Fibroblast of peridontal ligament (primary cell): ENCODE measurements at regions not wholly inside any gene's neighbourhood (a gene's known extent, or its start where the extent isn't known, plus 50 kb on each side); places are given as distances from the start of the nearest gene placed in this dataset.
"Not testable (repeated sequence)": the region's sequence is repeated elsewhere in the genome, so short reads cannot be mapped to it uniquely, and the experiment has no call there.

Experiments
- DNase-seq: peaks from one replicate; pipeline ENCODE4 v3.0.0-alpha.2; 2010; ENCODE audit errors: extremely low read depth

- no peak for DNase-seq
These were observed 1258.0 kb upstream of the IGFBP7 start for GRCh38 chr4:58368221-58368620.

GRCh38 chr4:58360354-58361133 lies 1250.4 kb upstream of the IGFBP7 start:
- no peak for DNase-seq

- DNase-seq, result no peak
These were observed 1249.4 kb upstream of the IGFBP7 start for GRCh38 chr4:58359590-58359989.

- no peak for DNase-seq
These were observed 1247.8 kb upstream of the IGFBP7 start for GRCh38 chr4:58357947-58358346.

- no peak for DNase-seq
These were observed 1214.9 kb upstream of the IGFBP7 start for GRCh38 chr4:58325070-58325469.

- no peak for DNase-seq
These were observed 1203.3 kb upstream of the IGFBP7 start for GRCh38 chr4:58313444-58313843.

- no peak for DNase-seq
These were observed 1193.3 kb upstream of the IGFBP7 start for GRCh38 chr4:58303456-58303855.

GRCh38 chr4:58301376-58301999 lies 1191.3 kb upstream of the IGFBP7 start:
- DNase-seq, result no peak

GRCh38 chr4:58286335-58286734 lies 1176.2 kb upstream of the IGFBP7 start:
- DNase-seq, result no peak

GRCh38 chr4:58280928-58281327 lies 1170.7 kb upstream of the IGFBP7 start:
- not testable (repeated sequence) for DNase-seq

- DNase-seq, result no peak
These were observed 1165.7 kb upstream of the IGFBP7 start for GRCh38 chr4:58275856-58276255.

- no peak for DNase-seq
These were observed 1164.4 kb upstream of the IGFBP7 start for GRCh38 chr4:58274553-58274952.

GRCh38 chr4:58272311-58272710 lies 1162.1 kb upstream of the IGFBP7 start:
- DNase-seq, result no peak

GRCh38 chr4:58265734-58266133 lies 1155.5 kb upstream of the IGFBP7 start:
- no peak for DNase-seq

- no peak for DNase-seq
These were observed 1151.3 kb upstream of the IGFBP7 start for GRCh38 chr4:58261526-58261925.

GRCh38 chr4:58254291-58254690 lies 1144.1 kb upstream of the IGFBP7 start:
- DNase-seq, result no peak

- DNase-seq, result no peak
These were observed 1142.5 kb upstream of the IGFBP7 start for GRCh38 chr4:58252656-58253055.

GRCh38 chr4:58247792-58248191 lies 1137.6 kb upstream of the IGFBP7 start:
- DNase-seq, result no peak

GRCh38 chr4:58225460-58225859 lies 1115.3 kb upstream of the IGFBP7 start:
- no peak for DNase-seq

GRCh38 chr4:58219179-58219578 lies 1109.0 kb upstream of the IGFBP7 start:
- no peak for DNase-seq

- no peak for DNase-seq
These were observed 1106.3 kb upstream of the IGFBP7 start for GRCh38 chr4:58216461-58216860.

- DNase-seq, result no peak
These were observed 1104.2 kb upstream of the IGFBP7 start for GRCh38 chr4:58214376-58214775.

- no peak for DNase-seq
These were observed 1099.4 kb upstream of the IGFBP7 start for GRCh38 chr4:58209551-58209950.

- DNase-seq, result no peak
These were observed 1098.8 kb upstream of the IGFBP7 start for GRCh38 chr4:58209001-58209400.
